HEK293 (cell line): ENCODE measurements at regions not wholly inside any gene's neighbourhood (a gene's known extent, or its start where the extent isn't known, plus 50 kb on each side); places are given as distances from the start of the nearest gene placed in this dataset.
A peak's percentile ranks its signal among the peaks of the same experiment; 100 is the strongest.

ENCODE experiments used
- RBAK ChIP-seq: fragments of 450-650 bp; formaldehyde crosslinking; IDR thresholded peaks from 2 replicates; pipeline ENCODE4 v1.5.1; 2016; ENCODE audit warnings: missing biosample characterization, missing genetic modification characterization
- SCRT1 ChIP-seq: fragments of 450-650 bp; formaldehyde crosslinking; IDR thresholded peaks from 2 replicates; pipeline ENCODE4 v1.5.1; 2016; ENCODE audit warnings: missing biosample characterization, missing genetic modification characterization, borderline replicate concordance
- SP2 ChIP-seq: fragments of 450-650 bp; formaldehyde crosslinking; IDR thresholded peaks from 2 replicates; pipeline ENCODE4 v1.5.1; 2016; ENCODE audit warnings: missing biosample characterization, missing genetic modification characterization
- TCF7L2 ChIP-seq: IDR thresholded peaks from 2 replicates; pipeline ENCODE4 v1.6.1; 2011; ENCODE audit warnings: low read depth, mild to moderate bottlenecking, inconsistent platforms, low read length, moderate library complexity, borderline replicate concordance
- WT1 ChIP-seq: fragments of 450-650 bp; formaldehyde crosslinking; IDR thresholded peaks from 2 replicates; pipeline ENCODE4 v1.5.1; 2016; ENCODE audit warnings: missing biosample characterization, missing genetic modification characterization
- ZNF157 ChIP-seq: fragments of 450-650 bp; formaldehyde crosslinking; IDR thresholded peaks from 2 replicates; pipeline ENCODE4 v1.5.1; 2016; ENCODE audit warnings: missing biosample characterization, missing genetic modification characterization
- ZNF560 ChIP-seq: fragments of 450-650 bp; formaldehyde crosslinking; IDR thresholded peaks from 2 replicates; pipeline ENCODE4 v1.5.1; 2017; ENCODE audit warnings: missing biosample characterization, missing genetic modification characterization, borderline replicate concordance
- ZNF561 ChIP-seq: fragments of 450-650 bp; IDR thresholded peaks from 2 replicates; pipeline ENCODE4 v1.5.1; 2018; ENCODE audit warnings: missing biosample characterization, missing genetic modification characterization, borderline replicate concordance
- ZNF596 ChIP-seq: fragments of 450-650 bp; IDR thresholded peaks from 2 replicates; pipeline ENCODE4 v1.5.0; 2018; ENCODE audit warnings: missing biosample characterization, mild to moderate bottlenecking, missing genetic modification characterization, moderate library complexity
- ZNF624 ChIP-seq: fragments of 450-650 bp; formaldehyde crosslinking; IDR thresholded peaks from 2 replicates; pipeline ENCODE4 v1.5.1; 2017; ENCODE audit warnings: missing biosample characterization, missing genetic modification characterization
- ZNF629 ChIP-seq: fragments of 450-650 bp; formaldehyde crosslinking; IDR thresholded peaks from 2 replicates; pipeline ENCODE4 v1.5.1; 2017; ENCODE audit warnings: missing biosample characterization, missing genetic modification characterization
- ZNF76 ChIP-seq: fragments of 450-650 bp; formaldehyde crosslinking; IDR thresholded peaks from 2 replicates; pipeline ENCODE4; 2016; ENCODE audit warnings: low read depth, missing biosample characterization, missing genetic modification characterization, borderline replicate concordance
- TF ChIP-seq, protein P1 (sequence below): fragments of 450-650 bp; formaldehyde crosslinking; IDR thresholded peaks from 2 replicates; pipeline ENCODE4 v1.5.1; 2016; ENCODE audit warnings: missing biosample characterization, missing genetic modification characterization

DNA sequence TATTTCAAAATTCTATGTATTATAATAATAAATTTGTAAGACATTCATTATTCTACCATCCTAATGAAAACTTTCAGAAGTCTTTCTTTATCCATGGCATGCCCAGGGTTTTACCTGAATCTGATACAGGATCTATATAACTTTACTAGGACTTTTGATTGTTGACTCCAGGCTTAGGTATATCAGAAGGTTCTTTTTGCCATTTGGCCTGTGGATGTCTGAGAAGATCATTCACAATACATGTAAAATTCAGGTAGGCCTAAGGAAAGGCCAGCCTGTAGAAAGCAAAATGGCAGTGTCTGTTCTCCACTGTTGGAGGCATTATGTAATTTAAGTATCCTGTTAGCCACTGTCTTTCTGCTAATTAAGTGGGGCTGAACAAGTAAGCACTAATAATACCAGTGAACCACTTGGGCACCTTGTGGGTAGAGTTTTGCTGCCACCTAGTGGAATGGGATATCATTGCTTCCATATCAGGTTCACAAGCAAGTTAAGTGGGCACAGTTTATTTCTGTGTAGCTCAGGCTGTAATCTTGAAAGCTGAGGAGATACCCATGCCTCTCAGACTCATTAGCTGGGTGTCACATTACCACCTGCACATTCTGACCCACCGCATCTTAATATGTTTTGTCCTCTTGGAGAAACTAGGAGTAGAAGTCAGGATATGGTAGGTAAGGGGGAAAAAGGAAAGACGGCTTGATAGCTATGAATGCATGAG lies 105.5 kb downstream of the SEPTIN7 start:
- TF ChIP-seq TCF7L2, result no peak
- TF ChIP-seq RBAK (tag by site-specific recombination), result no peak
- no peak for TF ChIP-seq SCRT1 (tag by site-specific recombination)
- TF ChIP-seq ZNF596 (tag by site-specific recombination), result no peak
- TF ChIP-seq ZNF560 (tag by site-specific recombination), result no peak
- TF ChIP-seq SP2 (tag by site-specific recombination), result no peak
- TF ChIP-seq, protein P1, sequence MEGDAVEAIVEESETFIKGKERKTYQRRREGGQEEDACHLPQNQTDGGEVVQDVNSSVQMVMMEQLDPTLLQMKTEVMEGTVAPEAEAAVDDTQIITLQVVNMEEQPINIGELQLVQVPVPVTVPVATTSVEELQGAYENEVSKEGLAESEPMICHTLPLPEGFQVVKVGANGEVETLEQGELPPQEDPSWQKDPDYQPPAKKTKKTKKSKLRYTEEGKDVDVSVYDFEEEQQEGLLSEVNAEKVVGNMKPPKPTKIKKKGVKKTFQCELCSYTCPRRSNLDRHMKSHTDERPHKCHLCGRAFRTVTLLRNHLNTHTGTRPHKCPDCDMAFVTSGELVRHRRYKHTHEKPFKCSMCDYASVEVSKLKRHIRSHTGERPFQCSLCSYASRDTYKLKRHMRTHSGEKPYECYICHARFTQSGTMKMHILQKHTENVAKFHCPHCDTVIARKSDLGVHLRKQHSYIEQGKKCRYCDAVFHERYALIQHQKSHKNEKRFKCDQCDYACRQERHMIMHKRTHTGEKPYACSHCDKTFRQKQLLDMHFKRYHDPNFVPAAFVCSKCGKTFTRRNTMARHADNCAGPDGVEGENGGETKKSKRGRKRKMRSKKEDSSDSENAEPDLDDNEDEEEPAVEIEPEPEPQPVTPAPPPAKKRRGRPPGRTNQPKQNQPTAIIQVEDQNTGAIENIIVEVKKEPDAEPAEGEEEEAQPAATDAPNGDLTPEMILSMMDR (tag by site-specific recombination), result peak; percentile 61; the same call in 1 of the 2 replicates
- TF ChIP-seq ZNF624 (tag by site-specific recombination), result no peak
- no peak for TF ChIP-seq ZNF157
- TF ChIP-seq ZNF629 (tag by site-specific recombination), result no peak
- TF ChIP-seq WT1 (tag by site-specific recombination), result no peak
- TF ChIP-seq ZNF561 (tag by site-specific recombination), result no peak
- TF ChIP-seq ZNF76 (tag by site-specific recombination), result no peak
